HG03066 (cell line): ENCODE measurements at regions not wholly inside any gene's neighbourhood (a gene's known extent, or its start where the extent isn't known, plus 50 kb on each side); places are given as distances from the start of the nearest gene placed in this dataset.

Experiments
- ATAC-seq: cut with Tn5 transposase; IDR thresholded peaks from one replicate; pipeline ENCODE4 v1.9.1; 2021; ENCODE audit warnings: low read depth; ENCODE audit not compliant: unreplicated experiment

GRCh38 chr5:124477577-124477976 lies 268.9 kb downstream of the ZNF608 start:
- no peak for ATAC-seq

GRCh38 chr5:124477062-124477461 lies 269.4 kb downstream of the ZNF608 start:
- ATAC-seq = no peak

GRCh38 chr5:124474528-124475215 lies 271.8 kb downstream of the ZNF608 start:
- no peak for ATAC-seq

- ATAC-seq = no peak
These were observed 277.6 kb downstream of the ZNF608 start for GRCh38 chr5:124468671-124469411.

- ATAC-seq = no peak
These were observed 278.7 kb downstream of the ZNF608 start for GRCh38 chr5:124467745-124468144.

- ATAC-seq = no peak
These were observed 280.4 kb downstream of the ZNF608 start for GRCh38 chr5:124466011-124466410.

GRCh38 chr5:124463851-124464250 lies 282.6 kb downstream of the ZNF608 start:
- no peak for ATAC-seq

- no peak for ATAC-seq
These were observed 283.7 kb downstream of the ZNF608 start for GRCh38 chr5:124462751-124463150.

- no peak for ATAC-seq
These were observed 284.5 kb downstream of the ZNF608 start for GRCh38 chr5:124461941-124462340.

- ATAC-seq = no peak
These were observed 285.3 kb downstream of the ZNF608 start for GRCh38 chr5:124461157-124461556.

- no peak for ATAC-seq
These were observed 285.8 kb downstream of the ZNF608 start for GRCh38 chr5:124460642-124461041.

- no peak for ATAC-seq
These were observed 286.5 kb downstream of the ZNF608 start for GRCh38 chr5:124459984-124460383.

- no peak for ATAC-seq
These were observed 288.5 kb downstream of the ZNF608 start for GRCh38 chr5:124457901-124458300.

- ATAC-seq = no peak
These were observed 289.3 kb downstream of the ZNF608 start for GRCh38 chr5:124457101-124457500.

GRCh38 chr5:124456249-124456648 lies 290.2 kb downstream of the ZNF608 start:
- ATAC-seq = no peak

GRCh38 chr5:124454081-124454480 lies 292.4 kb downstream of the ZNF608 start:
- ATAC-seq = no peak

GRCh38 chr5:124453221-124454051 lies 293.0 kb downstream of the ZNF608 start:
- ATAC-seq = peak; percentile 97

GRCh38 chr5:124452412-124452811 lies 294.0 kb downstream of the ZNF608 start:
- no peak for ATAC-seq

GRCh38 chr5:124451721-124452383 lies 294.6 kb downstream of the ZNF608 start:
- no peak for ATAC-seq

- no peak for ATAC-seq
These were observed 300.3 kb downstream of the ZNF608 start for GRCh38 chr5:124446120-124446519.
